ENCODE measurements at regions not wholly inside any gene's neighbourhood (a gene's known extent, or its start where the extent isn't known, plus 50 kb on each side); places are given as distances from the start of the nearest gene placed in this dataset.

DNA sequence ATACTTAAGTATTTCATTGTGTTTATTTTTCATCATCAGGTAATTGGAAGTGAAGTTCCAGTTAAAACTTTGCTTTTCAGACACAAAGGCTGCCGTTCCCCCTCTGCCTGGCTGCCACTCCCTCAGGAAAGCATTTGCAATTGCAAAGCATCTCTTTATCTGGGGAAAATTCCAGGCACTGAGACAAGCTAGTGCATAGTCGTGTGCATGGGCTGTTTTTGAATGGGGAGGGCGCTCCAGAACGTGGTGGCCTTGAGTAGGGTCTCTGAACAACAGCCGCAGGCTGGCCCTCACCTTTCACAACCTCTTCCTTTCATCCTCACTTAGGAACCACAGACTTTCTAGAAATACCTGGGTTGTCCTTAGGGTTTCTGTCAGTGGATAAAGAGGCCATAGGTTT lies 285.1 kb upstream of the ADAMTS16 start:
- TF ChIP-seq, protein P1, sequence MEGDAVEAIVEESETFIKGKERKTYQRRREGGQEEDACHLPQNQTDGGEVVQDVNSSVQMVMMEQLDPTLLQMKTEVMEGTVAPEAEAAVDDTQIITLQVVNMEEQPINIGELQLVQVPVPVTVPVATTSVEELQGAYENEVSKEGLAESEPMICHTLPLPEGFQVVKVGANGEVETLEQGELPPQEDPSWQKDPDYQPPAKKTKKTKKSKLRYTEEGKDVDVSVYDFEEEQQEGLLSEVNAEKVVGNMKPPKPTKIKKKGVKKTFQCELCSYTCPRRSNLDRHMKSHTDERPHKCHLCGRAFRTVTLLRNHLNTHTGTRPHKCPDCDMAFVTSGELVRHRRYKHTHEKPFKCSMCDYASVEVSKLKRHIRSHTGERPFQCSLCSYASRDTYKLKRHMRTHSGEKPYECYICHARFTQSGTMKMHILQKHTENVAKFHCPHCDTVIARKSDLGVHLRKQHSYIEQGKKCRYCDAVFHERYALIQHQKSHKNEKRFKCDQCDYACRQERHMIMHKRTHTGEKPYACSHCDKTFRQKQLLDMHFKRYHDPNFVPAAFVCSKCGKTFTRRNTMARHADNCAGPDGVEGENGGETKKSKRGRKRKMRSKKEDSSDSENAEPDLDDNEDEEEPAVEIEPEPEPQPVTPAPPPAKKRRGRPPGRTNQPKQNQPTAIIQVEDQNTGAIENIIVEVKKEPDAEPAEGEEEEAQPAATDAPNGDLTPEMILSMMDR (IDR thresholded peaks at IDR 0.05): no peak
- no peak for TF ChIP-seq POLR2A (IDR thresholded peaks at IDR 0.05)
